Skeletal muscle tissue (tissue), 3 donors: ENCODE measurements at regions not wholly inside any gene's neighbourhood (a gene's known extent, or its start where the extent isn't known, plus 50 kb on each side); places are given as distances from the start of the nearest gene placed in this dataset.

Source experiments
- H3K27ac ChIP-seq: one replicate; pipeline ENCODE4 v1.7.0; 2013; ENCODE audit warnings: mild to moderate bottlenecking, low read depth, low read length, inconsistent platforms
- H3K27me3 ChIP-seq, 3 donors: one replicate each; pipeline ENCODE4 v1.7.0; 2013; ENCODE audit warnings: low read length in 3 of 3; ENCODE audit not compliant: control insufficient read depth in 3 of 3, insufficient read depth in 3 of 3
- H3K36me3 ChIP-seq, 3 donors: one replicate each; pipeline ENCODE4 v1.7.0; 2013; ENCODE audit warnings: low read length in 3 of 3; ENCODE audit not compliant: control insufficient read depth in 3 of 3, insufficient read depth in 3 of 3
- H3K4me1 ChIP-seq, 3 donors: one replicate each; pipeline ENCODE4 v1.7.0; 2013; ENCODE audit warnings: low read length in 3 of 3, mild to moderate bottlenecking in 3 of 3; ENCODE audit not compliant: control insufficient read depth in 3 of 3, insufficient read depth in 3 of 3
- H3K4me3 ChIP-seq, 3 donors: one replicate each; pipeline ENCODE4 v1.7.0; 2013; ENCODE audit warnings: low read length in 3 of 3
- H3K9ac ChIP-seq, 3 donors: one replicate each; pipeline ENCODE4 v1.7.0; 2013; ENCODE audit warnings: low read length in 3 of 3, mild to moderate bottlenecking in 3 of 3, moderate library complexity in 2 of 3, low read depth in 1 of 3
- H3K9me3 ChIP-seq, 3 donors: one replicate each; pipeline ENCODE4 v1.7.0; 2013; ENCODE audit warnings: low read length in 3 of 3; ENCODE audit not compliant: control insufficient read depth in 3 of 3
- donor health status: Osteomylitis.

- Histone ChIP-seq H3K27ac (no peak overlapping the region), H3K4me3 (no peak overlapping the region), H3K36me3 (no peaks in the 10 kb centered on the region), H3K9me3 (no peaks in the 10 kb centered on the region), H3K4me1 (no peaks in the 10 kb centered on the region), H3K27me3 (no peaks in the 10 kb centered on the region), H3K9ac (no peak overlapping the region)
These were observed 808.3 kb downstream of the TFAP2A start for GRCh38 chr6:9606435-9607134.

- Histone ChIP-seq H3K4me1 (no peaks in the 10 kb centered on the region), H3K27me3 (no peaks in the 10 kb centered on the region), H3K9ac (no peak overlapping the region), H3K4me3 (no peak overlapping the region), H3K9me3 (no peaks in the 10 kb centered on the region), H3K36me3 (no peaks in the 10 kb centered on the region), H3K27ac (no peak overlapping the region)
These were observed 820.1 kb downstream of the TFAP2A start for GRCh38 chr6:9594746-9595145.

DNA sequence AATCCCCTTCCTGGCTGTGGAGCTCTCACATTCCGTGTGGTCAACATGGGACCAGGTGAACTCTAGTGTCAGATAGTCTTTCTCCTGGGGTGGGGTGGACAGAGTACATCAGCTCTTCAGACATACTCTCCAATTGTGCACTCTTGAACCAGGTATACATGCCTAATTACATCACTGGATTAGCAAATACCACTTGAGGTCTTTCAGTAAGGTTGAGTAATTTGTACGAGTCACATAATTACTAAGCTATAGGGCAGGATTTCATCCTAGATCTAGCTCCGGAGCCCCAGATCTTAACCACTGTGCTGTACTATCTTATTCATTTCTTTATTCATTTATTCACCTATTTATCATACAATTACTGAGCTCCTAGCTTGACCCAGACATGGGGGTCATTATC, 821.3 kb downstream of the TFAP2A start:
- Histone ChIP-seq H3K36me3 (no peaks in the 10 kb centered on the region), H3K27me3 (no peaks in the 10 kb centered on the region), H3K27ac (no peak overlapping the region), H3K4me1 (no peaks in the 10 kb centered on the region), H3K9me3 (no peaks in the 10 kb centered on the region), H3K9ac (no peak overlapping the region), H3K4me3 (no peak overlapping the region)

GRCh38 chr6:9583753-9584352, 831.0 kb downstream of the TFAP2A start:
- Histone ChIP-seq H3K9ac (no peak overlapping the region), H3K36me3 (no peaks in the 10 kb centered on the region), H3K4me3 (no peak overlapping the region), H3K27me3 (no peaks in the 10 kb centered on the region), H3K4me1 (no peaks in the 10 kb centered on the region), H3K9me3 (no peaks in the 10 kb centered on the region), H3K27ac (no peak overlapping the region)

- Histone ChIP-seq H3K27me3 (no peaks in the 10 kb centered on the region), H3K36me3 (no peaks in the 10 kb centered on the region), H3K27ac (no peak overlapping the region), H3K9me3 (no peaks in the 10 kb centered on the region), H3K9ac (no peak overlapping the region), H3K4me3 (no peak overlapping the region), H3K4me1 (no peaks in the 10 kb centered on the region)
These were observed 833.7 kb downstream of the TFAP2A start for GRCh38 chr6:9581155-9581554.

GRCh38 chr6:9576521-9576920, 838.4 kb downstream of the TFAP2A start:
- Histone ChIP-seq H3K36me3 (no peaks in the 10 kb centered on the region), H3K4me3 (no peak overlapping the region), H3K9me3 (no peaks in the 10 kb centered on the region), H3K27ac (no peak overlapping the region), H3K4me1 (no peaks in the 10 kb centered on the region), H3K9ac (no peak overlapping the region), H3K27me3 (no peaks in the 10 kb centered on the region)

DNA sequence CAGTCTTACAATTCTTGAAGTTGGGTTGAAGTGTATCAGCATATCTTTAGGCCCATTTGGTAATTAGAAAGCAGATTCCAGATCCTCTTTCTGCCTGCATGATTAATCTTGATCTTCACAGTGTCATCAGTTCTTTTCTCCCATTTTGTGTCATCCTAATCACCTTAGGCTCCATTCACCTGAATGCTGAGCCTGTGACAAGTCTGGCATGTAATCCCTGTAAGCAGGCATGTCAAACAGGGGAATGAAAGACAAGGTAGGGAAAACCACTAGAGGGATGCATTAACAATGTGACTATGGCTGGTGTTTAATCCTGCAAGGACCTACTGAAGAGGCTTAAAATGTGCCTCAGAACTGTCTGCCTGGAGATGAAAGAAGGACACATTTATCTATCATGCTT, 848.8 kb downstream of the TFAP2A start:
- Histone ChIP-seq H3K9me3 (peaks cover 0 to 2% (median 0%) of the 10 kb centered on the region in 3 donors), H3K27ac (no peak overlapping the region), H3K27me3 (no peaks in the 10 kb centered on the region), H3K36me3 (no peaks in the 10 kb centered on the region), H3K9ac (no peak overlapping the region), H3K4me1 (no peaks in the 10 kb centered on the region), H3K4me3 (no peak overlapping the region)

GRCh38 chr6:9564021-9564420, 850.9 kb downstream of the TFAP2A start:
- Histone ChIP-seq H3K27me3 (no peaks in the 10 kb centered on the region), H3K36me3 (no peaks in the 10 kb centered on the region), H3K4me1 (no peaks in the 10 kb centered on the region), H3K4me3 (no peak overlapping the region), H3K27ac (no peak overlapping the region), H3K9me3 (peaks cover 0 to 2% (median 0%) of the 10 kb centered on the region in 3 donors), H3K9ac (no peak overlapping the region)

DNA sequence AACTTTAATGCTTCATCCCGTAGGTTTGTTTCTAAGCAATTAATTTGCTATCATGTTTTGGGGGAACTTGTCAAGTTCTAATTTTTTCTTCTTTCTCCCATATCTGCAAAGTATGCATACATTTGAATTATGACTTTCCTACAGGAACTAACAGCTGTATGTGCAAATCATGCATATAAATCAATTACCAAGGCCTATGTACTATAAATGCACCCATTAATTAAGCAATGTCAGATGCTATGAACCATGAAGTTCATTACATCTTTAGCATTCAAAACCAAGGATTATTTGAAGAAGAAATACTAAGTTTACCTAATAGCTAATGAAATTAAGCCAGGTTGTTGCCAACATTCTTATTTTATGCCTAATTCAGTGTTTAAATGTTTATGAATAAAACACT, 851.3 kb downstream of the TFAP2A start:
- Histone ChIP-seq H3K27ac (no peak overlapping the region), H3K4me1 (no peaks in the 10 kb centered on the region), H3K36me3 (no peaks in the 10 kb centered on the region), H3K4me3 (no peak overlapping the region), H3K27me3 (no peaks in the 10 kb centered on the region), H3K9me3 (peaks cover 0 to 2% (median 0%) of the 10 kb centered on the region in 3 donors), H3K9ac (no peak overlapping the region)

DNA sequence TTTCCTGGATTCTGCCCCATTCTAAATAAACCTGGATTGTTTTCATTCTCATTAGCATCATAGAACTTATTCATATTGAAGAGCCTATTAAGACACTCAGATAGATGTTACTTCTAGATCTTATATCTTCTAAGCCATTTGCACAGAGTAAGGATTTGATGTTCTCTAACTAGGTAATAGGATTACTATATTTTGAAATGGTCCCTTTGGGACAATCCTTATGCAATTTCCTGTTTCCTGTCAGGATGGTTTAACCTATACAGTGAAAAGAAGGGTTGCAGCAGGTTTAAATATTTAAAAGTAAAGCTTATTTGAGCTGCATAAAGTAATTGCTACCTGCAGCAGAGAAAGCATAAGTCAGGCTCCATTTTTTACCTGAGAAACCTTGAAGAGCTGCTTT, 860.1 kb downstream of the TFAP2A start:
- no peaks in the 10 kb centered on the region for H3K27me3 ChIP-seq
- peaks cover 0 to 3% (median 2%) of the 10 kb centered on the region in 3 donors for H3K9me3 ChIP-seq
- H3K9ac ChIP-seq, result no peak overlapping the region
- H3K27ac ChIP-seq, result no peak overlapping the region
- H3K4me3 ChIP-seq, result no peak overlapping the region
- no peaks in the 10 kb centered on the region for H3K4me1 ChIP-seq
- no peaks in the 10 kb centered on the region for H3K36me3 ChIP-seq
